ENCODE measurements at regions not wholly inside any gene's neighbourhood (a gene's known extent, or its start where the extent isn't known, plus 50 kb on each side); places are given as distances from the start of the nearest gene placed in this dataset.

- TF ChIP-seq CTCF (IDR thresholded peaks at IDR 0.05) (no peak), POLR2A (IDR thresholded peaks at IDR 0.05) (no peak)
These were observed 285.1 kb downstream of the GADD45G start for GRCh38 chr9:89889865-89890264.

All from testis (tissue), 2 donors.